Lung (tissue), 11 donors: ENCODE measurements at regions not wholly inside any gene's neighbourhood (a gene's known extent, or its start where the extent isn't known, plus 50 kb on each side); places are given as distances from the start of the nearest gene placed in this dataset.

Experiments used
- ATAC-seq: fragments of 200-7000 bp; cut with Tn5 transposase; one replicate; pipeline ENCODE4 v1.9.1; 2020; ENCODE audit warnings: moderate number of reproducible peaks; ENCODE audit not compliant: insufficient read depth, low FRiP score
- DNase-seq, 3 donors: peaks; one replicate each; pipeline ENCODE4 v3.0.0-alpha.2; 2013 to 2017
- H3K27ac ChIP-seq, 2 donors: one replicate each; pipeline ENCODE4 v1.5.1; 2013; ENCODE audit warnings: mild to moderate bottlenecking in 2 of 2, moderate library complexity in 2 of 2, control low read depth in 1 of 2, inconsistent platforms in 1 of 2, low read depth in 1 of 2, low read length in 1 of 2
- H3K27me3 ChIP-seq, 3 donors: one replicate each; pipeline ENCODE4 v1.5.1; 2013; ENCODE audit warnings: low read length in 2 of 3; ENCODE audit not compliant: control insufficient read depth in 3 of 3, insufficient read depth in 3 of 3
- H3K36me3 ChIP-seq, 4 donors: one replicate each; pipeline ENCODE4 v1.5.1; 2013; ENCODE audit warnings: low read length in 4 of 4, mild to moderate bottlenecking in 1 of 4, moderate library complexity in 1 of 4; ENCODE audit not compliant: control insufficient read depth in 4 of 4, insufficient read depth in 4 of 4
- H3K4me1 ChIP-seq, 5 donors: one replicate each; pipeline ENCODE4 v1.5.1; 2013; ENCODE audit warnings: low read length in 5 of 5, mild to moderate bottlenecking in 2 of 5, moderate library complexity in 1 of 5; ENCODE audit not compliant: control insufficient read depth in 5 of 5, insufficient read depth in 5 of 5
- H3K4me3 ChIP-seq: one replicate; pipeline ENCODE4 v1.5.1; 2013; ENCODE audit warnings: mild to moderate bottlenecking, control low read depth, moderate library complexity
- H3K9ac ChIP-seq, 2 donors: one replicate each; pipeline ENCODE4 v1.5.1; 2013; ENCODE audit warnings: low read length in 2 of 2, control low read depth in 1 of 2; ENCODE audit not compliant: insufficient read depth in 1 of 2
- H3K9me3 ChIP-seq, 4 donors: one replicate each; pipeline ENCODE4 v1.5.1; 2013; ENCODE audit warnings: low read length in 3 of 4, mild to moderate bottlenecking in 1 of 4, moderate library complexity in 1 of 4; ENCODE audit not compliant: control insufficient read depth in 4 of 4, insufficient read depth in 3 of 4
- WGBS, 2 donors: extraction: QIAGEN DNeasy Blood & Tissue Kit; methylation state at CpG; one replicate each; pipeline ENCODE4 v1.1.7; 2013; 5-methylcytosine and 5-hydroxymethylcytosine counted together
- TF ChIP-seq, protein P1 (sequence below): IDR thresholded peaks from 2 replicates; pipeline ENCODE4 v1.5.1; 2012; ENCODE audit warnings: mild to moderate bottlenecking; ENCODE audit errors: control extremely low read depth, extremely low read depth
- donor health status: control.
- donor health status: control.
- donor health status: Bipolar disorder and iron deficiency.
- donor health status: healthy.
- donor health status: DM: yes; HTN: yes; CAD: no.

DNA sequence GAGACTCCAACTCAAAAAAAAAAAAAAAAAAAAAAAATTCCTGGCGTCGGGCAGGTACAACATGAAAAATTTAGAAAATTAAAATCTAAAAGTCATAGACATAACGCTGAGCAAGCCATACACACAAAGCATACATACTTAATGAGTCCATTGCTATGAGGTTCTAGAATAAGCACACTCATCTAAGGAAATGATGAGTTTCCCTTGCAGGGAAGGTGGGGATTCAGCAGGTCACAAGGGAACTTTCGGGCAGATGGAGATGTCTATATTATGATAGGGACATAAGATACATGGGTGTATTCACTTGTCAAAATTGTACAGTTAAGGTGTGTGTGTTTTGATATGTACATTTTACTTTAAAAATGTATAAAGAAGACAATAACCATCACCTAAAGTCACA, 120.2 kb upstream of the LIPC start:
- Histone ChIP-seq H3K4me3 (no peak overlapping the region), H3K9me3 (no peaks in the 10 kb centered on the region), H3K27ac (no peak overlapping the region), H3K27me3 (no peaks in the 10 kb centered on the region), H3K4me1 (peaks cover 0 to 7% (median 0%) of the 10 kb centered on the region in 5 donors), H3K9ac (no peak overlapping the region), H3K36me3 (no peaks in the 10 kb centered on the region)
- no peak for DNase-seq
- TF ChIP-seq, protein P1, sequence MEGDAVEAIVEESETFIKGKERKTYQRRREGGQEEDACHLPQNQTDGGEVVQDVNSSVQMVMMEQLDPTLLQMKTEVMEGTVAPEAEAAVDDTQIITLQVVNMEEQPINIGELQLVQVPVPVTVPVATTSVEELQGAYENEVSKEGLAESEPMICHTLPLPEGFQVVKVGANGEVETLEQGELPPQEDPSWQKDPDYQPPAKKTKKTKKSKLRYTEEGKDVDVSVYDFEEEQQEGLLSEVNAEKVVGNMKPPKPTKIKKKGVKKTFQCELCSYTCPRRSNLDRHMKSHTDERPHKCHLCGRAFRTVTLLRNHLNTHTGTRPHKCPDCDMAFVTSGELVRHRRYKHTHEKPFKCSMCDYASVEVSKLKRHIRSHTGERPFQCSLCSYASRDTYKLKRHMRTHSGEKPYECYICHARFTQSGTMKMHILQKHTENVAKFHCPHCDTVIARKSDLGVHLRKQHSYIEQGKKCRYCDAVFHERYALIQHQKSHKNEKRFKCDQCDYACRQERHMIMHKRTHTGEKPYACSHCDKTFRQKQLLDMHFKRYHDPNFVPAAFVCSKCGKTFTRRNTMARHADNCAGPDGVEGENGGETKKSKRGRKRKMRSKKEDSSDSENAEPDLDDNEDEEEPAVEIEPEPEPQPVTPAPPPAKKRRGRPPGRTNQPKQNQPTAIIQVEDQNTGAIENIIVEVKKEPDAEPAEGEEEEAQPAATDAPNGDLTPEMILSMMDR = no peak
- ATAC-seq = no peak
- WGBS, 2 donors = 92 to 93% methylated on average over 4 of the region's 4 CpGs

DNA sequence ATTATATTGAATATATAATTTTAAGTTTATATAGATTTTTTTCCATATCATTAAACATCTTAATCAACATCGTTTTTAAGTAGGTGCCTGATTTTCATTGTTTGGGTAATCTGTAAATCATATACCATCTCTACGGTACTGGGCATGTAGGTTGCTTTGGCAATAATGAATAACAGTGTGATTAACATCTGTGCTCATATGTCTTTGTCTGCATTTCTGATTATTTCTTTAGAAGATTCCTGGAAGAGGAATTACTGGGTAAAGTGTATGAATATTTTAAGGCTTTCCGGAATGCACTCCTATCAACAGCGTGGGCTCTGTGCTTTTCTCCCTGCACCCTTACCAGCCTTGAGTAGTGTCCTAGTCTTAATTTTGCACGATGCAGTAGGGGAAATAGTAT, 119.8 kb upstream of the LIPC start:
- TF ChIP-seq, protein P1 = no peak
- Histone ChIP-seq H3K27me3 (no peaks in the 10 kb centered on the region), H3K36me3 (no peaks in the 10 kb centered on the region), H3K27ac (no peak overlapping the region), H3K4me3 (no peak overlapping the region), H3K9me3 (no peaks in the 10 kb centered on the region), H3K4me1 (peaks cover 0 to 6% (median 0%) of the 10 kb centered on the region in 5 donors), H3K9ac (no peak overlapping the region)
- ATAC-seq = no peak
- WGBS, 2 donors = 88 to 94% methylated on average over 5 of the region's 5 CpGs
- DNase-seq = no peak

DNA sequence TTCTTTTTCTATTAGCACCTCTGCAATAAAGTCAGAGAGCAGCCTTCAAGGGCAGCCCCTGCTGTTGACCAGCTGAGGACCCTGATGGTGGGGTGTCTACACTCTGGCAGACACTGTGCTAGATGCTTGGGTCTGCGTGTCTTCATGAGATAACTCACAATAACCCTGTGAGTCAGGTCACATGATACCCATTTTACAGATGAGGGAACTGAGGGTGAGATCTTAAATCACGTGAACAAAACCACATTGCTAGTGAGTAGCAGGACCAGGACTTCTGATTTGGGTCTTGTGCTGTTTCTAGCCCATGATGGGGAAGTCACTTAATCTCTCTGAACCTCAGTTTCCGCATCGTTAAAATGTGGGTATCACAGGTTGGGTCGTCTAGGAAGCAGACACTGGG, 118.5 kb upstream of the LIPC start:
- H3K36me3 ChIP-seq = no peaks in the 10 kb centered on the region
- no peak for ATAC-seq
- no peak overlapping the region for H3K4me3 ChIP-seq
- DNase-seq = no peak
- TF ChIP-seq, protein P1 = no peak
- H3K27me3 ChIP-seq = no peaks in the 10 kb centered on the region
- peaks cover 0 to 6% (median 0%) of the 10 kb centered on the region in 5 donors for H3K4me1 ChIP-seq
- no peak overlapping the region for H3K9ac ChIP-seq
- 88 to 95% methylated on average over 5 of the region's 5 CpGs for WGBS, 2 donors
- no peaks in the 10 kb centered on the region for H3K9me3 ChIP-seq
- H3K27ac ChIP-seq = no peak overlapping the region
